ENCODE measurements at regions not wholly inside any gene's neighbourhood (a gene's known extent, or its start where the extent isn't known, plus 50 kb on each side); places are given as distances from the start of the nearest gene placed in this dataset.

DNA sequence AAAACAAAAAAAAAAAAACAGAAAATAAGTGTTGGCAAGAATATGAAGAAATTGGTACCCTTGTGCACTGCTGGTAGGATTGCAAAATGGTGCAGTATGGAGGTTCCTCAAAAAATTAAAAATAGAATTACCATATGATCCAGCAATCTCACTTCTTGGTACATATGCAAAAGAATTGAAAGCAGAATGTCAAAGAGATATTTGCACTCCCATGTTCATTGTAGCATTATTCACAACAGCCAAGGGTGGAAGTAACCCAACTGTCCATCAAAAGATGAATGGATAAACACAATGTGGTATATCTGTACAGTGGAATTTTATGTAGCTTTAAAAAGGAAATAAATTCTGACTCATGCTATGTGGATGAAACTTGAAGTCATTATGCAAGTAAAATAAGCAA is 72.8 kb upstream of the POU3F3 start:
- Histone ChIP-seq H3K36me3 (no peaks in the 10 kb centered on the region), H3K4me3 (no peak overlapping the region), H3K27me3 (no peaks in the 10 kb centered on the region), H3K9me3 (no peaks in the 10 kb centered on the region), H3K4me1 (no peaks in the 10 kb centered on the region), H3K27ac (no peak overlapping the region)
- DNase-seq (ENCODE audit: low spot score in 2 of 2): no peak
- TF ChIP-seq CTCF (IDR thresholded peaks at IDR 0.05): no peak
- intact Hi-C loops (cut with DNase I): no loop called here

DNA sequence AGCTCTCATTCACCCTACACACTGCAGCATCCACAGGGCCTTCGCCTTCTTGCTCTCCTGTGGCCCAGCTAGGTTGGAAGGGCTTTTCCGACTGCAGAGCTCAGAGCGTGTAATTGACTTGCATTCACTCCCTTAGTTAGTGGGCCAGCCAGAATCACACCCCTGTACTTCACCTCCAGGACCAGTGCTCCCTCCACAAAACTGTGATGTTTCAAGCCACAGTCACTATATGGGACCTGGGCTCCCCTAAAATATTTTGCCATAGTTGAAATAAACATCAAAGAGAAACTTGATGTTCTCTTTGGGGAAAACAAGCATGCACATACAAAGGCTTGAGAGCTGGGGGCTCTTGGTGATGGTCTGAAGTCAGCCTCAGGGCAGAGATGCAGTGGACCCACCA is 69.7 kb upstream of the POU3F3 start:
- Histone ChIP-seq H3K27ac (no peak overlapping the region), H3K9me3 (no peaks in the 10 kb centered on the region), H3K4me3 (no peak overlapping the region), H3K27me3 (no peaks in the 10 kb centered on the region), H3K36me3 (no peaks in the 10 kb centered on the region), H3K4me1 (no peaks in the 10 kb centered on the region)
- intact Hi-C loops (cut with DNase I): no loop called here
- no peak for TF ChIP-seq CTCF (IDR thresholded peaks at IDR 0.05)
- no peak for DNase-seq (ENCODE audit: low spot score in 2 of 2)

- no peak for TF ChIP-seq CTCF (IDR thresholded peaks at IDR 0.05)
- no peak for DNase-seq (ENCODE audit: low spot score in 2 of 2)
- Histone ChIP-seq H3K27me3 (no peaks in the 10 kb centered on the region), H3K27ac (no peak overlapping the region), H3K36me3 (no peaks in the 10 kb centered on the region), H3K4me3 (no peak overlapping the region), H3K4me1 (no peaks in the 10 kb centered on the region), H3K9me3 (no peaks in the 10 kb centered on the region)
- intact Hi-C loops (cut with DNase I): no loop called here
Measured at GRCh38 chr2:104786204-104786603, 67.7 kb upstream of the POU3F3 start.

DNA sequence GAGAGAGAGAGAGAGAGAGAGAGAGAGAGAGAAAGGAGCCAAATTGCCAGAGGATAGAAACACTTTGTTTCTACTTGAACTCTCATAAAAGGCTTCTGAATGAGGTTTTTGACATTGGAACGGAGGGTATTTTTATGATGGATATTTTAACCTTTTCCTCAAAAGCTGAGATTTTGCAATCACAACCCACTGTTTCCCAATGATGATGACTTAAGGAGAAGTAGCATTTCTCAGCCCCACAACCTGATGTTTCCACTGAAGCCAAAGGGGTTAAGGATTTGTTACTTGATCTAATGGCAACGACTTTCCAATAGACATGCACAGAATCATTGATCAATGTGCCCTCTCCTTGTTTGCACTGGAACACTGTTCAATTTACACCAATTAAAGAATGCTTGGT is 67.1 kb upstream of the POU3F3 start:
- H3K4me3 ChIP-seq: no peak overlapping the region
- no peak for DNase-seq (ENCODE audit: low spot score in 2 of 2)
- intact Hi-C loops (cut with DNase I): no loop called here
- no peaks in the 10 kb centered on the region for H3K9me3 ChIP-seq
- no peaks in the 10 kb centered on the region for H3K4me1 ChIP-seq
- no peak for TF ChIP-seq CTCF (IDR thresholded peaks at IDR 0.05)
- H3K36me3 ChIP-seq: no peaks in the 10 kb centered on the region
- no peaks in the 10 kb centered on the region for H3K27me3 ChIP-seq
- no peak overlapping the region for H3K27ac ChIP-seq

DNA sequence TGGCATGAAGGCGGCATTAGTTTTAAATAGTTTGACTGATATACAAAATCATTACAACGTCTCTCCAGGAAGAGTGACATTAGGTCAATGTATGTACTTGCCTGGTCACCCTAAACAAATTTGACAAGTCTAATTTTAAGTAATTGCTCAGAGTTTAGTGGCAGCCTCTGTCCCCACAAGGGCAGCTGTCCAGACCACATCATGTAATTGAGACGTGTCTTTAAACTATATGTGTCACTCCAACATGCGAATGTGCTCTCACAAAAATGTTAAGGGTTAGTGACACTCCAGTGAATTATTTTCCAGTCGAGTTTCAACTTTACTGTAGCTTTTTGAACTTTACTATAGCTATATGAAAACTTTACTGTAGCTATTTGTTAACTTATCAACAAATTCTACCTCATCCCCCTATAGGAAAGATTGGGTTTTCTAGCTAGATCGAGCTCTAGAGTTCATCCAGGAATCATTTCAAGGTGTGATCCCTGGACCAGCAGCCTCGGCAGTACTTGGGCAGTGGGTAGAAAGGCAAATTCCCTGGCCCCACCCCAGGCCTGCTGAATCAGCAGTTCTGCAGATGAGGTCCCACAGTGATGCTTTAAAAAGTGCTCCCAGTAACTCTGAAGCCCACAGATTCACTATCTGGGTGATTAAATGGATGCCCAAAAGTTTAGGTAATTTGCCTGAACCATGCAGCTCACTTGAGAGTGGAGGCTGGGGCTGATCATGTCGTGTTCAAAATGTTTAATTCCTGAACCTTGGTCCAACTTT is 66.4 kb upstream of the POU3F3 start:
- no peaks in the 10 kb centered on the region for H3K9me3 ChIP-seq
- H3K36me3 ChIP-seq: no peaks in the 10 kb centered on the region
- DNase-seq (ENCODE audit: low spot score in 2 of 2): no peak
- no peak overlapping the region for H3K27ac ChIP-seq
- intact Hi-C loops (cut with DNase I): no loop called here
- no peaks in the 10 kb centered on the region for H3K4me1 ChIP-seq
- no peak for TF ChIP-seq CTCF (IDR thresholded peaks at IDR 0.05)
- no peak overlapping the region for H3K4me3 ChIP-seq
- no peaks in the 10 kb centered on the region for H3K27me3 ChIP-seq

Measured in ascending aorta (tissue), 2 donors.